HEK293T (cell line): ENCODE measurements at regions not wholly inside any gene's neighbourhood (a gene's known extent, or its start where the extent isn't known, plus 50 kb on each side); places are given as distances from the start of the nearest gene placed in this dataset.

ENCODE experiments used
- BHLHE40 ChIP-seq: fragments of 450-650 bp; IDR thresholded peaks from 2 replicates; pipeline ENCODE4 v1.6.1; 2016; ENCODE audit warnings: mild to moderate bottlenecking, moderate library complexity, borderline replicate concordance
- FOXA1 ChIP-seq: fragments of 450-650 bp; IDR thresholded peaks from 2 replicates; pipeline ENCODE4 v1.6.1; 2016; ENCODE audit warnings: mild to moderate bottlenecking
- FOXK2 ChIP-seq: fragments of 450-650 bp; IDR thresholded peaks from 2 replicates; pipeline ENCODE4 v1.6.1; 2016; ENCODE audit warnings: mild to moderate bottlenecking
- SUZ12 ChIP-seq: fragments of 450-650 bp; IDR thresholded peaks from 2 replicates; pipeline ENCODE4 v1.6.1; 2016; ENCODE audit warnings: mild to moderate bottlenecking

DNA sequence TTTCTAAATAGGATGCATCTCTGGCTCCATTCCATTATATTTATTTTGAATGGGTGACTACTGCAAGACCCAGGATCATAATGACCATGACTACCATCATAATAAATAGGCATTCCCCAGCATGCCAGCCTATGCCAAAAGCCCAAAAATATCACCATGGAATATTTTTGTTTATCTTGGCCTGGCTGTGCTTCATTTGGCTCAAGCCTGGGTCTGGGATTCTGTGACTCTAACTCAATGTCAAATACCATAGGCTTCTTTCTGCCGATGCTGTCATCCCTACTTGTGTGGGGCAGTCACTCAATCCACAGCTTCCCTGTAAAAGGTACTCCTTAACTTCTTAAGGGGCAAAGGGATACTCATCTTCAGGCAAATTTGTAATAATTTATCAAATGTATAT is 66.6 kb downstream of the DIRAS3 start:
- TF ChIP-seq SUZ12 = no peak
- no peak for TF ChIP-seq FOXK2
- no peak for TF ChIP-seq FOXA1
- TF ChIP-seq BHLHE40 = no peak
